Thyroid gland (tissue), 4 donors: ENCODE measurements at regions not wholly inside any gene's neighbourhood (a gene's known extent, or its start where the extent isn't known, plus 50 kb on each side); places are given as distances from the start of the nearest gene placed in this dataset.

ENCODE experiments used
- POLR2A ChIP-seq, 2 donors: fragments of 450-650 bp; IDR thresholded peaks; one replicate each; pipeline ENCODE4 v1.6.1; 2017; ENCODE audit warnings: antibody characterized with exemption in 2 of 2, mild to moderate bottlenecking in 2 of 2, moderate library complexity in 1 of 2
- TF ChIP-seq, protein P1 (sequence below), 6 experiments: fragments of 200-600 bp in 3 of 6; fragments of 450-650 bp in 3 of 6; sonication (generic) in 3 of 6; IDR thresholded peaks; one replicate each; pipeline ENCODE4 v1.5.1; 2016 to 2019; ENCODE audit warnings: antibody characterized with exemption in 6 of 6, mild to moderate bottlenecking in 2 of 6, inconsistent platforms in 1 of 6, moderate library complexity in 1 of 6

DNA sequence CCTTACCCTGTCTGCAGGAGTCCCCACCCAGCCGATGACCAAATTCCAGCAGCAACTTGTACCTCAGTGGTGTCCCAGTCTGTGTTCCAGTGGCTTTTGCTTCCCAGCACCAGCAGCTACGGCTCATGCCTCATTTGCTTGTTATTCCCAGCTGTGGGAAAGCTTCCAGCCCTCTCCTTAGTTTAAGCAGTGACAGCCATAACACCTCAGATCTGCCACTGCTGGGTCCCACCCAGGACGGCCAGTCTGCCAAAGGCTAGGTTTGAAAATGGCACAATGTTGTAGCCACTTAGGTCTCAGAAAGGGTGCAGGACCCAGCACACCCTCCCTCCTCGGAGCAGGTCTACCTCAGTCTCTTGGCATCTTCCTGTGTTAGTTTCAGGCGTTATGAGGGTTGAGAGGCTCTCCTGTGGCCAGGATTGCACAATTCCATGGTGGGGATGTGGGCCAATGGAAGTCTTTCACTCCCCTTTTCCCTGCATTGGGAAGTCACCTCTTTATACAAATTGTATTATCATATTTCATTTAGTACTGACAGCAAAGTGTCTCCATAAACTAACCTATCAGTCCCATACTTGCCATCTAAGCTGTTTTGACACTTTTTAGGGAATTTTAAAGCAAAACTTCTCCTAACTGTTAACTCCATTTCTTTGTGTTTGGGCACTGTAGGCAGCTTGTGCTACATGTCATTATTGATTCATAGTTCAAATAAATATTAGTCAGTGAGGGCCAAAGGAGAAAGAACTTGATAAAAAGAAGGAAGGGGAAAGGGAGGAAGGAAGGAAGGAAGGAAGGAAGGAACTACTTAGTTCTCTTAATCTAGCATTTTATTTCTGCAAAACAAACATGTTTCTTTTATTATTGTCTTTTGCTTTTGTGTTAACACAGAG is 62.9 kb upstream of the FAM110C start:
- TF ChIP-seq, protein P1, sequence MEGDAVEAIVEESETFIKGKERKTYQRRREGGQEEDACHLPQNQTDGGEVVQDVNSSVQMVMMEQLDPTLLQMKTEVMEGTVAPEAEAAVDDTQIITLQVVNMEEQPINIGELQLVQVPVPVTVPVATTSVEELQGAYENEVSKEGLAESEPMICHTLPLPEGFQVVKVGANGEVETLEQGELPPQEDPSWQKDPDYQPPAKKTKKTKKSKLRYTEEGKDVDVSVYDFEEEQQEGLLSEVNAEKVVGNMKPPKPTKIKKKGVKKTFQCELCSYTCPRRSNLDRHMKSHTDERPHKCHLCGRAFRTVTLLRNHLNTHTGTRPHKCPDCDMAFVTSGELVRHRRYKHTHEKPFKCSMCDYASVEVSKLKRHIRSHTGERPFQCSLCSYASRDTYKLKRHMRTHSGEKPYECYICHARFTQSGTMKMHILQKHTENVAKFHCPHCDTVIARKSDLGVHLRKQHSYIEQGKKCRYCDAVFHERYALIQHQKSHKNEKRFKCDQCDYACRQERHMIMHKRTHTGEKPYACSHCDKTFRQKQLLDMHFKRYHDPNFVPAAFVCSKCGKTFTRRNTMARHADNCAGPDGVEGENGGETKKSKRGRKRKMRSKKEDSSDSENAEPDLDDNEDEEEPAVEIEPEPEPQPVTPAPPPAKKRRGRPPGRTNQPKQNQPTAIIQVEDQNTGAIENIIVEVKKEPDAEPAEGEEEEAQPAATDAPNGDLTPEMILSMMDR (IDR thresholded peaks at IDR 0.05) = no peak
- TF ChIP-seq POLR2A (IDR thresholded peaks at IDR 0.05) = no peak
